ENCODE measurements at regions not wholly inside any gene's neighbourhood (a gene's known extent, or its start where the extent isn't known, plus 50 kb on each side); places are given as distances from the start of the nearest gene placed in this dataset.

GRCh38 chrX:137195991-137196390, 162.2 kb upstream of the GPR101 start:
- TF ChIP-seq CTCF (IDR thresholded peaks at IDR 0.05; ENCODE audit: poor library complexity, severe bottlenecking) (no peak), POLR2AphosphoS5 (IDR thresholded peaks at IDR 0.05) (no peak), EZH2 (IDR thresholded peaks at IDR 0.05; ENCODE audit: borderline replicate concordance, insufficient read depth, low read length, poor library complexity, severe bottlenecking) (no peak), EP300 (conservative IDR thresholded peaks at IDR 0.05; ENCODE audit: poor library complexity, severe bottlenecking) (no peak)

Data from neural cell (in vitro differentiated cells).